Activated CD4-positive, alpha-beta T cell treated with anti-CD3 and anti-CD28 coated beads, Interleukin-2, amount 10 ng/mL, durations not matched to agents 7 days and 5 days (primary cell): ENCODE measurements at regions not wholly inside any gene's neighbourhood (a gene's known extent, or its start where the extent isn't known, plus 50 kb on each side); places are given as distances from the start of the nearest gene placed in this dataset.
"Not testable (repeated sequence)": the region's sequence is repeated elsewhere in the genome, so short reads cannot be mapped to it uniquely, and the experiment has no call there.

Experiments used
- CTCF ChIA-PET: fragments of 350-600 bp; sonication (Branson Sonifier 250); formaldehyde crosslinking; loops from one replicate; lab custom pipeline; 2021; ENCODE audit warnings: antibody characterized with exemption; lab: Charles Lee
- POLR2A ChIA-PET: fragments of 350-600 bp; sonication (Branson Sonifier 250); formaldehyde crosslinking; loops from one replicate; lab custom pipeline; 2021; ENCODE audit warnings: antibody characterized with exemption; lab: Charles Lee
- DNase-seq: peaks from one replicate; pipeline ENCODE4 v3.0.0-alpha.2; 2020
- H3K27ac Mint-ChIP-seq: one replicate; pipeline ENCODE4 v1.8.0; 2021; ENCODE audit warnings: mild to moderate bottlenecking, moderate library complexity, mixed read lengths
- H3K27me3 Mint-ChIP-seq: one replicate; pipeline ENCODE4 v1.8.0; 2021; ENCODE audit warnings: mixed read lengths
- H3K36me3 Mint-ChIP-seq: one replicate; pipeline ENCODE4 v1.8.0; 2021; ENCODE audit warnings: low read depth, mixed read lengths
- H3K4me1 Mint-ChIP-seq: one replicate; pipeline ENCODE4 v1.8.0; 2021; ENCODE audit warnings: mixed read lengths
- H3K4me3 Mint-ChIP-seq: one replicate; pipeline ENCODE4 v1.8.0; 2021; ENCODE audit warnings: mild to moderate bottlenecking, moderate library complexity, mixed read lengths
- H3K9me3 Mint-ChIP-seq: one replicate; pipeline ENCODE4 v1.8.0; 2021; ENCODE audit warnings: mixed read lengths

GRCh38 chr6:148635070-148635743 is 111.6 kb upstream of the UST start:
- Mint-ChIP-seq H3K4me3 (no peak overlapping the region), H3K4me1 (peaks cover 6% of the 10 kb centered on the region), H3K27ac (no peak overlapping the region), H3K36me3 (peaks cover 1% of the 10 kb centered on the region), H3K27me3 (no peaks in the 10 kb centered on the region), H3K9me3 (no peaks in the 10 kb centered on the region)
- DNase-seq: no peak
- CTCF ChIA-PET: no interaction called here
- POLR2A ChIA-PET: no interaction called here

- H3K4me3 Mint-ChIP-seq, H3K27me3 Mint-ChIP-seq, H3K36me3 Mint-ChIP-seq, DNase-seq, H3K9me3 Mint-ChIP-seq, H3K4me1 Mint-ChIP-seq, POLR2A ChIA-PET, CTCF ChIA-PET, H3K27ac Mint-ChIP-seq: not testable (repeated sequence)
Measured at GRCh38 chr6:148641836-148642235, 105.0 kb upstream of the UST start.

GRCh38 chr6:148643208-148643607 is 103.6 kb upstream of the UST start:
- CTCF ChIA-PET, POLR2A ChIA-PET, H3K36me3 Mint-ChIP-seq, H3K4me3 Mint-ChIP-seq, DNase-seq, H3K27me3 Mint-ChIP-seq, H3K27ac Mint-ChIP-seq, H3K9me3 Mint-ChIP-seq, H3K4me1 Mint-ChIP-seq: not testable (repeated sequence)

GRCh38 chr6:148645049-148645448 is 101.8 kb upstream of the UST start:
- H3K27me3 Mint-ChIP-seq, H3K4me1 Mint-ChIP-seq, H3K27ac Mint-ChIP-seq, H3K9me3 Mint-ChIP-seq, POLR2A ChIA-PET, DNase-seq, H3K4me3 Mint-ChIP-seq, H3K36me3 Mint-ChIP-seq: not testable (repeated sequence)
- CTCF ChIA-PET: interaction anchor here (1.2 kb wide), 1 partner anchor 58 kb away, joined by 3 read pairs; no protein-coding TSS in a partner anchor

- no peak for DNase-seq
- Mint-ChIP-seq H3K27ac (no peak overlapping the region), H3K4me3 (no peak overlapping the region), H3K36me3 (no peaks in the 10 kb centered on the region), H3K4me1 (no peaks in the 10 kb centered on the region), H3K9me3 (peaks cover 15% of the 10 kb centered on the region), H3K27me3 (peaks cover 15% of the 10 kb centered on the region)
- ChIA-PET POLR2A (interaction anchor here (0.6 kb wide), 1 partner anchor 90 kb away, joined by 3 read pairs; no protein-coding TSS in a partner anchor), CTCF (no interaction called here)
Measured at GRCh38 chr6:148648754-148649453, 97.9 kb upstream of the UST start.

GRCh38 chr6:148649454-148649963 is 97.3 kb upstream of the UST start:
- H3K4me3 Mint-ChIP-seq: no peak overlapping the region
- DNase-seq: no peak
- H3K36me3 Mint-ChIP-seq: no peaks in the 10 kb centered on the region
- H3K27ac Mint-ChIP-seq: no peak overlapping the region
- peaks cover 15% of the 10 kb centered on the region for H3K27me3 Mint-ChIP-seq
- ChIA-PET CTCF (no interaction called here), POLR2A (interaction anchor here (0.6 kb wide), 1 partner anchor 90 kb away, joined by 3 read pairs; no protein-coding TSS in a partner anchor)
- peaks cover 18% of the 10 kb centered on the region for H3K9me3 Mint-ChIP-seq
- no peaks in the 10 kb centered on the region for H3K4me1 Mint-ChIP-seq

GRCh38 chr6:148650941-148651505 is 95.8 kb upstream of the UST start:
- Mint-ChIP-seq H3K36me3 (no peaks in the 10 kb centered on the region), H3K4me1 (no peaks in the 10 kb centered on the region), H3K27ac (no peak overlapping the region), H3K27me3 (peaks cover 15% of the 10 kb centered on the region), H3K9me3 (peaks cover 18% of the 10 kb centered on the region), H3K4me3 (no peak overlapping the region)
- no peak for DNase-seq
- ChIA-PET POLR2A (no interaction called here), CTCF (no interaction called here)

- POLR2A ChIA-PET: no interaction called here
- CTCF ChIA-PET: no interaction called here
- DNase-seq: no peak
- Mint-ChIP-seq H3K27ac (no peak overlapping the region), H3K36me3 (no peaks in the 10 kb centered on the region), H3K4me1 (no peaks in the 10 kb centered on the region), H3K27me3 (peaks cover 15% of the 10 kb centered on the region), H3K9me3 (peaks cover 18% of the 10 kb centered on the region), H3K4me3 (no peak overlapping the region)
Measured at GRCh38 chr6:148652205-148652604, 94.6 kb upstream of the UST start.

GRCh38 chr6:148653138-148653776 is 93.6 kb upstream of the UST start:
- Mint-ChIP-seq H3K27ac (no peak overlapping the region), H3K4me3 (no peak overlapping the region), H3K27me3 (peaks cover 13% of the 10 kb centered on the region), H3K36me3 (no peaks in the 10 kb centered on the region), H3K9me3 (peaks cover 18% of the 10 kb centered on the region), H3K4me1 (no peaks in the 10 kb centered on the region)
- CTCF ChIA-PET: no interaction called here
- POLR2A ChIA-PET: no interaction called here
- DNase-seq: no peak

GRCh38 chr6:148657048-148657447 is 89.8 kb upstream of the UST start:
- Mint-ChIP-seq H3K9me3 (peaks cover 14% of the 10 kb centered on the region), H3K4me3 (no peak overlapping the region), H3K36me3 (no peaks in the 10 kb centered on the region), H3K27me3 (peaks cover 13% of the 10 kb centered on the region), H3K27ac (no peak overlapping the region), H3K4me1 (no peaks in the 10 kb centered on the region)
- CTCF ChIA-PET: no interaction called here
- no peak for DNase-seq
- POLR2A ChIA-PET: no interaction called here

GRCh38 chr6:148658681-148659430 is 88.0 kb upstream of the UST start:
- H3K36me3 Mint-ChIP-seq: no peaks in the 10 kb centered on the region
- CTCF ChIA-PET: no interaction called here

GRCh38 chr6:148667395-148667794 is 79.4 kb upstream of the UST start:
- Mint-ChIP-seq H3K27me3 (peaks cover 13% of the 10 kb centered on the region), H3K27ac (no peak overlapping the region), H3K9me3 (peaks cover 29% of the 10 kb centered on the region), H3K36me3 (peaks cover 5% of the 10 kb centered on the region), H3K4me3 (no peak overlapping the region), H3K4me1 (no peaks in the 10 kb centered on the region)
- ChIA-PET CTCF (no interaction called here), POLR2A (no interaction called here)
- DNase-seq: no peak

More at GRCh38 chr6:148658681-148659430, 88.0 kb upstream of the UST start:
- no peaks in the 10 kb centered on the region for H3K4me1 Mint-ChIP-seq
- no peak overlapping the region for H3K27ac Mint-ChIP-seq
- no peak overlapping the region for H3K4me3 Mint-ChIP-seq
- no peak for DNase-seq
- peaks cover 6% of the 10 kb centered on the region for H3K9me3 Mint-ChIP-seq
- H3K27me3 Mint-ChIP-seq: peaks cover 21% of the 10 kb centered on the region
- POLR2A ChIA-PET: no interaction called here
